ENCODE measurements at regions not wholly inside any gene's neighbourhood (a gene's known extent, or its start where the extent isn't known, plus 50 kb on each side); places are given as distances from the start of the nearest gene placed in this dataset.
"Not testable (repeated sequence)": the region's sequence is repeated elsewhere in the genome, so short reads cannot be mapped to it uniquely, and the experiment has no call there.

DNA sequence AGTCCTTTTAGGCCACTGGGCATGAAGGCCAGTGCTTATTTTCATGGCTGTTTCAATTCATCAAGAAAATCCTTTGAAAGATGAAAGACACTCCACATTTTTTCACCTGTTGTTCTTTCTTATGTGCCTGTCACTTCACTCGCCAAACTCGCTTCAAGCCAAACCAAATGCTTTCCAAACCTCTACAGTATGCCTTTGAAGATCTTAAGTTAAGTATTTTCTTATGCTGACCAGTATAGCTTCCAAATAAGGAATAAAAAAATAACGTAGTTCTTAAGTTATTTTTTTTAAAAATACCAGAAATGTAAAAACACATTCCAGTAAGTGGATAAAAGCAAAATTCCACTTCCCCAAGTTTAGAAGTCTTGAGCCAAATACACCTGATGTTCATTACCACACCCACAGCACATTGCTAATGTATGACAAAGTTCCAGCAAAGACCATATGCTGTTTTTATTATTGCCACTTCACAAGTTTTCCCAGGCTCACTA is 186.1 kb downstream of the MTERF1 start:
- DNase-seq, result no peak
- in situ Hi-C loops (cut with MboI; ENCODE audit: low pct_unique_long_range_greater_than_20kb, low sequenced_read_pairs), result no loop called here

DNA sequence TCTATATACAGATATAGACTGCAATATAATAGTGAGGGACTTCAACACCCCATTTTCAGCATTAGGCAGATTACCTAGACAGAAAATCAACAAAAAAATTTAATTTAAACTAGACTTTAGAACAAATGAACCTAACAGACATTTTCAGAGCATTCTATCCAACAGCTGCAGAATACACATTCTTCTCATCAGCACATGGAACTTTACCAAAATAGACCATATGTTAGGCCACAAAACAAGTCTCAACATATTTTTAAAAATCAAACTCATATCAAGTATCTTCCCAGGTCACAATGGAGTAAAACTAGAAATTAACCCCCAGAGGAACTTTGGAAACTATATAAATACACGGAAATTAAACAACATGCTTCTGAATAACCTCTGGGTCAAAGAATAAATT is 169.6 kb downstream of the MTERF1 start:
- in situ Hi-C loops (cut with MboI; ENCODE audit: low pct_unique_long_range_greater_than_20kb, low sequenced_read_pairs), result no loop called here
- DNase-seq, result no peak

GRCh38 chr7:91713669-91714068 is 166.8 kb downstream of the MTERF1 start:
- no peak for DNase-seq
- in situ Hi-C loops (cut with MboI; ENCODE audit: low pct_unique_long_range_greater_than_20kb, low sequenced_read_pairs), result no loop called here

DNA sequence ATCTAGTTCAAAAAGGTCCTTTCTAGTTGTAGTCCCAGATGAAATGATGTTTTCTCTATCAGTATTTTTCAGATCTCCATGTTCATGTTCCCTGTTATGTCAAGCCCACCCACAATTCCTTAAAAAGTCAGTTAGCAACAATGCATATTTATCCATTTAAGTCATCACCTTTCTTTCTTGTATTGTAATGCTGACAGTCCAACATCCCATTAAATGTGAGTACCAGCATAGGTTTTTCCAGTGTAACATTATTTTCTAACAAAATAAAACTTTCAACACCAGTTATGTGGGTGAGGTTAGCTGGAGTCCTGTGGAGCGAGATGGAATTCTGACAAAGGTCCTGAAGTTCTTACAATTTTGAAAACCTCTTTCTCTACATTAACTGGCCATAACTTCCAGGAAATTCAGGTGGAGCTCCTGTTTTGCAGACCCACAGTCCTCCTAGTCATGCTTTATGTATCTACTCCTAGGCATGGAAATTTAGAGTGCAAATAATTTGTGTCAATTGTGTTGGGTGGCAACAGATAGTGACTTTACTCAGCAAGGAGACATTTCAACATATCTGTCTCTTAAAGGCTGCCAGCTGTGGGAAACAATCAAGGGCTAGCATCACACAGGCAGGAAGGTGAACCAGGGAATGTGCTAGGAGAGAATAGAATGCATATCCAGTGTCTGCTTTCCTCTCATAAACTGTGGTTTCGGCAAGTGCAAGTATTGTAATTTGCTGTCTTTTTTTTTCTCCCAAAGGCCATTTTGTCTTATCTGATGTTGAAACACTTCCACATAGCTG is 162.6 kb downstream of the MTERF1 start:
- in situ Hi-C loops (cut with MboI; ENCODE audit: low pct_unique_long_range_greater_than_20kb, low sequenced_read_pairs), result no loop called here
- no peak for DNase-seq

DNA sequence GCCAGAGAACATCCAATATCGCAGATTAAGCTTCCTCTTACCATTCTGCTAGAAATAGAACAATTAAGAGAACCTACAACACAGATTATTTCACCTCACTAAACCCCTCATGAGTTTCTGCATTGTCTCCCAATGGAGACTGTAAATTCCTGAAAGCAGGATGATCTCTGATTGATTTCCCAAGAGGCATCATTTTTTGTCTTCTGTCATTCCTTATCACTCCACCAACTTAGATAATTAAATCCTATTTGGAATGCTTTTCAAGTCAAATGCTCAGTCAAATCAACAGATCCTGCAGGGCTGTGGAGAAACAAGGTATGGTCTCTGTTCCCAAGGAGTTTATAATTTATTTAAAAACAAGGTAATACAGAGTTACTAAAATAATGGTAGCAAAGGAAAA is 161.5 kb downstream of the MTERF1 start:
- in situ Hi-C loops (cut with MboI; ENCODE audit: low pct_unique_long_range_greater_than_20kb, low sequenced_read_pairs), result no loop called here
- DNase-seq, result no peak

GRCh38 chr7:91720260-91720937 is 160.1 kb downstream of the MTERF1 start:
- DNase-seq, result no peak
- in situ Hi-C loops (cut with MboI; ENCODE audit: low pct_unique_long_range_greater_than_20kb, low sequenced_read_pairs), result no loop called here

- DNase-seq, result no peak
- in situ Hi-C loops (cut with MboI; ENCODE audit: low pct_unique_long_range_greater_than_20kb, low sequenced_read_pairs), result no loop called here
These were observed 157.7 kb downstream of the MTERF1 start for GRCh38 chr7:91722831-91723230.

- DNase-seq; in situ Hi-C loops (cut with MboI; ENCODE audit: low pct_unique_long_range_greater_than_20kb, low sequenced_read_pairs): not testable (repeated sequence)
These were observed 151.5 kb downstream of the MTERF1 start for GRCh38 chr7:91729046-91729445.

DNA sequence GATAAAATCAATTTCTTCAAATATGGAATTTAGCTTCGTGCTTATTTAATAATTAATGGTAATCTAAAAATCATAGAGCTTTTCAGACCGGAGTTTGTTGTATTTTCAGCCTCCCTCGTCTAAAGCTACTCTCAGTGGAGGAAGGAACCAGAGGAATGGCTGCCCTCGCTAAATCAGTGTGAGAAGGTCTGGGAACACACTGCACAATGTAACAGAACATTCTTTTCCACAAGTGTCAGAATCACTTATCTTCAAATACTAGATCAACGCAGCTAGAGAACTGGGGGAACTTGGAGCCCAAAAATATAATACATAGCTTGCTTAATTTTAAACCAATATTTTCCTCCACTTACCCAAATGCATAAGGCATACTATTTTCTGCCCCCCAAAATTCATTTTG is 148.5 kb downstream of the MTERF1 start:
- DNase-seq, result no peak
- in situ Hi-C loops (cut with MboI; ENCODE audit: low pct_unique_long_range_greater_than_20kb, low sequenced_read_pairs), result no loop called here

DNA sequence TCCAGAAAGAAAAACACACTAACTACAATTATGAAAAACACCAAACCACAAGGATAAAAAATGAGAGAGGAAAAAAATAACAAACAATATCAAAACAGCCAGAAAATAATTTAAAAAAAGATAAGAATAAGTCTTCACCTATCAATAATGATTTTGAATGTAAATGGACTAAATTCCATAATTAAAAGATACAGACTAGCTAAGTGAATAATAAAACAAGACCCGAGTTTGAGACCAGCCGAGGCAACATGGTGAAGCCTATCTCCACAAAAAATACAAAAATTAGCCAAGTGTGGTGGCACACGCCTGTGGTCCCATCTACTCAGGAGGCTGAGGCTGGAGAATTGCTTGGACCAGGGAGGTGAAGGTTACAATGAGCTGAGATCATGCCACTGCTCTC is 131.1 kb downstream of the MTERF1 start:
- no peak for DNase-seq
- in situ Hi-C loops (cut with MboI; ENCODE audit: low pct_unique_long_range_greater_than_20kb, low sequenced_read_pairs), result no loop called here

DNA sequence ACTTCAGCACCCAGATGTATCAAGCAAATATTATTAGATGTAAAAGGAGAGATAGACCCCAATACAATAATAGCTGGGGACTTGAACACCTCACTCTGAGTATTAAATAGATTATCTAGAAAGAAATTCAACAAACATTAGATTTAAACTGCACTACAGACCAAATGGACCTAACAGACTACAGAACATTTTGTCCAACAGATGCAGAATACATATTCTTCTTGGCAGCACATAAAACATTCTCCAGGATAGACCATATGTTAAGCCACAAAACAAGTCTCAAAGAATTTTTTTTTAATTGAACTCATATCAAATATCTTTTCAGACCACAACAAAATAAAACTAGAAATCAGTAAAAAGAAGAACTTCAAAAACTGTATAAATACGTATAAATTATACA is 130.4 kb downstream of the MTERF1 start:
- in situ Hi-C loops (cut with MboI; ENCODE audit: low pct_unique_long_range_greater_than_20kb, low sequenced_read_pairs), result no loop called here
- DNase-seq, result no peak

GRCh38 chr7:91752102-91752501 is 128.4 kb downstream of the MTERF1 start:
- in situ Hi-C loops (cut with MboI; ENCODE audit: low pct_unique_long_range_greater_than_20kb, low sequenced_read_pairs), result no loop called here
- no peak for DNase-seq

DNA sequence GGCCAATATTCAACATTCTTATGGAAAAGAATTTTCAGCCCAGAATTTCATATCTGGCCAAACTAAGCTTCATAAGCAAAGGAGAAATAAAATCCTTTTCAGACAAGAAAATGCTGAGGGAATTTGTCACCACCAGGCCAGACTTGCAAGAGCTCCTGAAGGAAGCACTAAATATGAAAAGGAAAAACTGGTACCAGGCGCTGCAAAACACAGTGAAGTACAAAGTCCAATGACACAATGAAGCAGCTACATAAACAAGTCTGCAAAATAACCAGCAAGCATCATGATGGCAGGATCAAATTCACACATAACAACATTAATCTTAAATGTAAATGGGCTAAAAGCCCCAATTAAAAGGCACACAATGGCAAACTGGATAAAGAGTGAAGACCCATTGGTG is 126.2 kb downstream of the MTERF1 start:
- in situ Hi-C loops (cut with MboI; ENCODE audit: low pct_unique_long_range_greater_than_20kb, low sequenced_read_pairs), result not testable (repeated sequence)

GRCh38 chr7:91755121-91755520 is 125.4 kb downstream of the MTERF1 start:
- DNase-seq; in situ Hi-C loops (cut with MboI; ENCODE audit: low pct_unique_long_range_greater_than_20kb, low sequenced_read_pairs): not testable (repeated sequence)

More for the DNA sequence above, 126.2 kb downstream of the MTERF1 start:
- not testable (repeated sequence) for DNase-seq

DNA sequence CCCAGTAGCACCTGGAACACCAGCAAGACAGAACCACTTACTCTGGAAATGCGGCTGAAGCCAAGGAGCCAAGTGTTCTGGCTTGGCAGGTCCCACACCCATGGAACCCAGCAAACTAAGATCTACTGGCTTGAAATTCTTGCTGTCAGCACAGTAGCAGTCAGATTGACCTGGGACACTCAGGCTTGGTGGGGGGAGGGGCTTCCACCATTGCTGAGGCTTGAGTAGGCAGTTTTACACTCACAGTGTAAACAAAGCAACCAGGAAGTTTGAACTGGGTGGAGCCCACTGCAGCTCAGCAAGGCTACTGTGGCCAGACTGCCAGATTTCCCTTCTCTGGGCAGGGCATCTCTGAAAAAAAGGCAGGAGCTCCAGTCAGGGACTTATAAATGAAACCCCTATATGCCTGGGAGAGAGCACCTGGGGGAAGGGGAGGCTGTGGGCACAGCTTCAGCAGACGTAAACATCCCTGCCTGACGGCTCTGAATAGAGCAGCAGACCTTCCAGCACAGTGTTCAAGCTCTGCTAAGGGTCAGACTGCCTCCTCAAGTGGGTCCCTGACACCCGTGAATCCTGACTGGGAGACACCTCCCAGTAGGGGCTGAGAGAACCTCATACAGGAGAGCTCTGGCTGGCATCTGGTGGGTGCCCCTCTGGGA is 121.2 kb downstream of the MTERF1 start:
- in situ Hi-C loops (cut with MboI; ENCODE audit: low pct_unique_long_range_greater_than_20kb, low sequenced_read_pairs), result no loop called here
- no peak for DNase-seq

DNA sequence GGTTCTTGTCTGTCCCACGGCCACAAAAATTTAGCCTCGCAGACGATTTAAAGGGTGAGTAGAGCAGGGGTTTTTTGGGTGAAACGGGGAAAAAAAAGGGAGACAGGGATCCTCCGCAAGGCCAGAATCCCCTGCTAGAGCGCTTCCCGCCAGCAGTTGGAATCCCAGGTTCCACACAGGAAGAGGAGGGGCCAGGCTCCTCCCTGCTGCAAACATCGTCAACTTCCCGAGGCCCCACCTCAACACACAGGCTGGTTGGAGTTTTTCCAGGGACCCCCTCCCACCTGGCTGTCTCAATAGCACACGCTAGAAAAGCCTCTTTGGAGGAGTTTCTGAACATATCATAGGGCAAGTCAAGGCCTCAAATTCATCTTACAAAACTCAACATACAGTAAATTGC is 112.7 kb downstream of the MTERF1 start:
- in situ Hi-C loops (cut with MboI; ENCODE audit: low pct_unique_long_range_greater_than_20kb, low sequenced_read_pairs), result no loop called here
- DNase-seq, result no peak

DNA sequence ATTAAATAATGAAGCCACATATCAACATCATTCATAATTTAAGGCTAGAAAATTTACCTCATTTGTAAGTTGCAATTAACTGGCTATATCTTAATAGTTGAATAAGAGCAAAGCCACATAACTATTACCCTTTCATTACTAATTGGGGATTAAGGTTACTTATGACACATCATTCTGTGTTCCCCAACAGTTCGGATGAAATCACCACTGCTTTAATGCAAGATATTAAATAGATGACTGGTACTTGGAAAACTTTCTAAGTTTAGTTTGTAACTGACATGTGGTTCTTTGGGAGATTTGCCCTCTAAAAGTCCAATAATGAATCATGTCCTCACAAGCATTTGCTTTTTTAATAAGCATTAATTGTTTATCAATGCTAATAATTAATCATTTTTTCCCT is 109.1 kb downstream of the MTERF1 start:
- in situ Hi-C loops (cut with MboI; ENCODE audit: low pct_unique_long_range_greater_than_20kb, low sequenced_read_pairs), result no loop called here
- no peak for DNase-seq

GRCh38 chr7:91771921-91772815 is 108.3 kb downstream of the MTERF1 start:
- in situ Hi-C loops (cut with MboI; ENCODE audit: low pct_unique_long_range_greater_than_20kb, low sequenced_read_pairs), result no loop called here
- no peak for DNase-seq

GRCh38 chr7:91776171-91776570 is 104.3 kb downstream of the MTERF1 start:
- no peak for DNase-seq
- in situ Hi-C loops (cut with MboI; ENCODE audit: low pct_unique_long_range_greater_than_20kb, low sequenced_read_pairs), result no loop called here

Data from KBM-7 (cell line).